ENCODE measurements at regions not wholly inside any gene's neighbourhood (a gene's known extent, or its start where the extent isn't known, plus 50 kb on each side); places are given as distances from the start of the nearest gene placed in this dataset.

DNA sequence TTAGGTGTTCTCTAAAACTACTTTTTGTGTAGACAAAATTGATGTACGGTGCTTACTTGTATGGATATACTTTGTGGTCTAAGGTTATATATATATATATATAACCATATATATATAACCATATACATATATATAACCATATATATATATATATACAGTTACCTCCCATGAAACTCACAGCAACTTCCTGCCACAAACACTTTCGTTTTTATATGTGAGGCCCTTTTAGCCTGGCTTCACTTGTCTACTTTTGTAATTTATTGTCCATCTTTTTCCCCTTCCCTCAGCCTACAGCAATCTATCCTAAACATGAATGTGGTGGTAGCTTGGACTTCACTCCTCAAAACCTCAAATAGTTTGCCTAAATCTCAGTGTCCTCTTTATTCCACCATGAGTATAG is 72.8 kb upstream of the NPFFR2 start:
- TF ChIP-seq EZH2 (IDR thresholded peaks at IDR 0.05; ENCODE audit: low read depth): no peak
- TF ChIP-seq, protein P1, sequence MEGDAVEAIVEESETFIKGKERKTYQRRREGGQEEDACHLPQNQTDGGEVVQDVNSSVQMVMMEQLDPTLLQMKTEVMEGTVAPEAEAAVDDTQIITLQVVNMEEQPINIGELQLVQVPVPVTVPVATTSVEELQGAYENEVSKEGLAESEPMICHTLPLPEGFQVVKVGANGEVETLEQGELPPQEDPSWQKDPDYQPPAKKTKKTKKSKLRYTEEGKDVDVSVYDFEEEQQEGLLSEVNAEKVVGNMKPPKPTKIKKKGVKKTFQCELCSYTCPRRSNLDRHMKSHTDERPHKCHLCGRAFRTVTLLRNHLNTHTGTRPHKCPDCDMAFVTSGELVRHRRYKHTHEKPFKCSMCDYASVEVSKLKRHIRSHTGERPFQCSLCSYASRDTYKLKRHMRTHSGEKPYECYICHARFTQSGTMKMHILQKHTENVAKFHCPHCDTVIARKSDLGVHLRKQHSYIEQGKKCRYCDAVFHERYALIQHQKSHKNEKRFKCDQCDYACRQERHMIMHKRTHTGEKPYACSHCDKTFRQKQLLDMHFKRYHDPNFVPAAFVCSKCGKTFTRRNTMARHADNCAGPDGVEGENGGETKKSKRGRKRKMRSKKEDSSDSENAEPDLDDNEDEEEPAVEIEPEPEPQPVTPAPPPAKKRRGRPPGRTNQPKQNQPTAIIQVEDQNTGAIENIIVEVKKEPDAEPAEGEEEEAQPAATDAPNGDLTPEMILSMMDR (conservative IDR thresholded peaks at IDR 0.05): no peak
